Gastroesophageal sphincter (tissue), 4 donors: ENCODE measurements at regions not wholly inside any gene's neighbourhood (a gene's known extent, or its start where the extent isn't known, plus 50 kb on each side); places are given as distances from the start of the nearest gene placed in this dataset.
A peak's percentile ranks its signal among the peaks of the same experiment; 100 is the strongest.

Source experiments
- ATAC-seq: fragments of 150-250 bp; one replicate; pipeline ENCODE4 v1.9.1; 2016; ENCODE audit warnings: mild to moderate bottlenecking, moderate library complexity
- H3K27ac ChIP-seq, 4 donors: fragments of 200-600 bp; sonication (generic) in 3 of 4; 1 replicate in 3 of 4; 2 replicates in 1 of 4; pipeline ENCODE4 v1.5.1; 2016 to 2019
- H3K27me3 ChIP-seq: fragments of 200-600 bp; sonication (generic); one replicate; pipeline ENCODE4 v1.5.1; 2019
- H3K36me3 ChIP-seq, 2 donors: fragments of 200-600 bp; sonication (generic); one replicate each; pipeline ENCODE4 v1.5.1; 2019; ENCODE audit warnings: control low read depth in 1 of 2
- H3K4me1 ChIP-seq, 3 donors: fragments of 200-600 bp; sonication (generic); 1 replicate in 2 of 3; 2 replicates in 1 of 3; pipeline ENCODE4 v1.5.1; 2016 to 2019; ENCODE audit warnings: control low read depth in 2 of 3
- H3K4me3 ChIP-seq, 2 donors: fragments of 200-600 bp; sonication (generic); one replicate each; pipeline ENCODE4 v1.5.1; 2019; ENCODE audit warnings: mild to moderate bottlenecking in 1 of 2, moderate library complexity in 1 of 2
- H3K9me3 ChIP-seq, 3 donors: fragments of 200-600 bp; sonication (generic); one replicate each; pipeline ENCODE4 v1.5.1; 2017 to 2019; ENCODE audit warnings: control low read depth in 2 of 3
- CTCF ChIP-seq, 4 experiments: fragments of 200-600 bp in 2 of 4; fragments of 450-650 bp in 2 of 4; sonication (generic) in 1 of 4; IDR thresholded peaks; one replicate each; pipeline ENCODE4 v1.5.1; 2017 to 2019; ENCODE audit warnings: antibody characterized with exemption in 4 of 4, mild to moderate bottlenecking in 2 of 4, moderate library complexity in 2 of 4
- EP300 ChIP-seq: sonication (generic); formaldehyde crosslinking; IDR thresholded peaks from one replicate; pipeline ENCODE4 v1.6.1; 2017; ENCODE audit warnings: antibody characterized with exemption, mild to moderate bottlenecking
- POLR2A ChIP-seq, 2 donors: fragments of 450-650 bp; IDR thresholded peaks; one replicate each; pipeline ENCODE4 v1.6.1; 2017; ENCODE audit warnings: antibody characterized with exemption in 2 of 2, mild to moderate bottlenecking in 2 of 2, moderate library complexity in 1 of 2
- POLR2AphosphoS5 ChIP-seq: sonication (generic); formaldehyde crosslinking; IDR thresholded peaks from one replicate; pipeline ENCODE4 v1.6.1; 2017; ENCODE audit warnings: antibody characterized with exemption
- WGBS, 2 donors: methylation state at CpG; one replicate each; pipeline ENCODE4 v1.1.5; 2018; ENCODE audit warnings: low coverage in 1 of 2; 5-methylcytosine and 5-hydroxymethylcytosine counted together

GRCh38 chr4:180052629-180053028 lies 2190.6 kb upstream of the TENM3 start:
- no peak for ATAC-seq
- WGBS, 2 donors, result 53 to 86% methylated on average over 5 to 7 of the region's 7 CpGs
- peaks cover 0 to 2% (median 0%) of the 10 kb centered on the region in 3 donors for H3K4me1 ChIP-seq
- no peak overlapping the region for H3K27ac ChIP-seq
- no peak overlapping the region for H3K4me3 ChIP-seq
- H3K27me3 ChIP-seq, result peaks cover 21% of the 10 kb centered on the region
- TF ChIP-seq POLR2AphosphoS5 (no peak), CTCF (IDR thresholded peaks at IDR 0.05) (no peak), EP300 (no peak), POLR2A (IDR thresholded peaks at IDR 0.05) (no peak)
- no peaks in the 10 kb centered on the region for H3K36me3 ChIP-seq
- no peaks in the 10 kb centered on the region for H3K9me3 ChIP-seq

GRCh38 chr4:180054291-180054690 lies 2188.9 kb upstream of the TENM3 start:
- WGBS, 2 donors, result 50 to 62% methylated on average over 2 to 4 of the region's 4 CpGs
- no peak overlapping the region for H3K4me3 ChIP-seq
- H3K9me3 ChIP-seq, result no peaks in the 10 kb centered on the region
- TF ChIP-seq CTCF (IDR thresholded peaks at IDR 0.05) (no peak), POLR2AphosphoS5 (no peak), EP300 (no peak), POLR2A (IDR thresholded peaks at IDR 0.05) (no peak)
- no peak overlapping the region for H3K27ac ChIP-seq
- H3K27me3 ChIP-seq, result peaks cover 38% of the 10 kb centered on the region
- ATAC-seq, result no peak
- H3K4me1 ChIP-seq, result peaks cover 0 to 17% (median 2%) of the 10 kb centered on the region in 3 donors
- H3K36me3 ChIP-seq, result no peaks in the 10 kb centered on the region

- WGBS, 2 donors, result 13 to 14% methylated on average over 4 to 8 of the region's 8 CpGs
Observed at GRCh38 chr4:180057299-180057721, 2185.9 kb upstream of the TENM3 start.

GRCh38 chr4:180057891-180058671 lies 2185.1 kb upstream of the TENM3 start:
- Histone ChIP-seq H3K9me3 (no peaks in the 10 kb centered on the region), H3K4me1 (peaks cover 0 to 25% (median 6%) of the 10 kb centered on the region in 3 donors), H3K27ac (no peak overlapping the region), H3K27me3 (peaks cover 76% of the 10 kb centered on the region), H3K36me3 (no peaks in the 10 kb centered on the region), H3K4me3 (peak overlapping the region; percentile 13 to 55)
- TF ChIP-seq CTCF (IDR thresholded peaks at IDR 0.05), result no peak
- TF ChIP-seq EP300, result no peak
- no peak for TF ChIP-seq POLR2AphosphoS5
- no peak for TF ChIP-seq POLR2A (IDR thresholded peaks at IDR 0.05)
- WGBS, 2 donors, result 0 to 6% methylated on average over 7 to 11 of the region's 77 CpGs
- ATAC-seq, result peak; percentile 24

More at GRCh38 chr4:180057299-180057721, 2185.9 kb upstream of the TENM3 start:
- no peak for TF ChIP-seq CTCF (IDR thresholded peaks at IDR 0.05)
- no peak for TF ChIP-seq EP300
- no peak for TF ChIP-seq POLR2AphosphoS5
- TF ChIP-seq POLR2A (IDR thresholded peaks at IDR 0.05), result no peak
- Histone ChIP-seq H3K27ac (no peak overlapping the region), H3K27me3 (peaks cover 68% of the 10 kb centered on the region), H3K4me1 (peaks cover 0 to 25% (median 6%) of the 10 kb centered on the region in 3 donors), H3K4me3 (no peak overlapping the region), H3K36me3 (no peaks in the 10 kb centered on the region), H3K9me3 (no peaks in the 10 kb centered on the region)
- ATAC-seq, result no peak
